Neural progenitor cell (in vitro differentiated cells): ENCODE measurements at regions not wholly inside any gene's neighbourhood (a gene's known extent, or its start where the extent isn't known, plus 50 kb on each side); places are given as distances from the start of the nearest gene placed in this dataset.

Experiments used
- DNase-seq: peaks from one replicate; pipeline ENCODE4 v3.0.0-alpha.2; 2016; ENCODE audit warnings: low spot score
- H2AFZ ChIP-seq: fragments of 200-600 bp; sonication (generic); replicated peaks from 2 replicates; pipeline ENCODE4 v1.6.1; 2016; ENCODE audit warnings: antibody characterized with exemption
- H3F3A ChIP-seq: fragments of 200-600 bp; sonication (generic); 2 replicates; pipeline ENCODE4 v1.6.1; 2016; ENCODE audit warnings: antibody characterized with exemption, low read depth
- H3K27ac ChIP-seq: fragments of 200-600 bp; sonication (generic); 2 replicates; pipeline ENCODE4 v1.5.1; 2016; ENCODE audit warnings: mild to moderate bottlenecking
- H3K27me3 ChIP-seq: fragments of 200-600 bp; sonication (generic); 2 replicates; pipeline ENCODE4 v1.6.1; 2016; ENCODE audit warnings: mild to moderate bottlenecking, moderate library complexity
- H3K36me3 ChIP-seq: fragments of 200-600 bp; sonication (generic); 2 replicates; pipeline ENCODE4 v1.5.1; 2016
- H3K4me1 ChIP-seq: fragments of 200-600 bp; sonication (generic); 2 replicates; pipeline ENCODE4 v1.6.1; 2016; ENCODE audit warnings: mixed run types
- H3K4me2 ChIP-seq: fragments of 200-600 bp; sonication (generic); 2 replicates; pipeline ENCODE4 v1.6.1; 2016
- H3K4me3 ChIP-seq: fragments of 200-600 bp; sonication (generic); 2 replicates; pipeline ENCODE4 v1.5.1; 2016
- H3K79me2 ChIP-seq: fragments of 200-600 bp; sonication (generic); 2 replicates; pipeline ENCODE4 v1.6.1; 2016; ENCODE audit warnings: low read depth
- H3K9ac ChIP-seq: fragments of 200-600 bp; sonication (generic); 2 replicates; pipeline ENCODE4 v1.6.1; 2016
- H3K9me3 ChIP-seq: fragments of 200-600 bp; sonication (generic); 2 replicates; pipeline ENCODE4 v1.5.1; 2016; ENCODE audit warnings: low read depth
- H4K20me1 ChIP-seq: fragments of 200-600 bp; sonication (generic); 2 replicates; pipeline ENCODE4 v1.6.1; 2016; ENCODE audit warnings: low read depth
- H3K27ac Mint-ChIP-seq: 3 replicates; pipeline ENCODE4 v1.8.0; 2021; ENCODE audit warnings: mixed read lengths
- H3K27me3 Mint-ChIP-seq: 2 replicates; pipeline ENCODE4 v1.8.0; 2022; ENCODE audit warnings: low read depth, mild to moderate bottlenecking, inconsistent platforms, moderate library complexity, mixed read lengths; ENCODE audit not compliant: insufficient read depth
- H3K36me3 Mint-ChIP-seq: 3 replicates; pipeline ENCODE4 v1.8.0; 2021; ENCODE audit warnings: mixed read lengths
- H3K4me1 Mint-ChIP-seq: 3 replicates; pipeline ENCODE4 v1.8.0; 2021; ENCODE audit warnings: mixed read lengths
- H3K4me3 Mint-ChIP-seq: 3 replicates; pipeline ENCODE4 v1.8.0; 2021; ENCODE audit warnings: mild to moderate bottlenecking, moderate library complexity, mixed read lengths
- H3K9me3 Mint-ChIP-seq: 3 replicates; pipeline ENCODE4 v1.8.0; 2020; ENCODE audit warnings: mixed read lengths
- EZH2 ChIP-seq: fragments of 200-600 bp; sonication (generic); IDR thresholded peaks from 2 replicates; pipeline ENCODE4 v1.6.1; 2017; ENCODE audit warnings: antibody characterized with exemption, mild to moderate bottlenecking, moderate library complexity
- EZH2phosphoT487 ChIP-seq: fragments of 200-600 bp; sonication (generic); IDR thresholded peaks from 2 replicates; pipeline ENCODE4 v1.6.1; 2017; ENCODE audit warnings: antibody characterized with exemption
- TF ChIP-seq, protein P1 (sequence below): fragments of 200-600 bp; sonication (generic); IDR thresholded peaks from 2 replicates; pipeline ENCODE4 v1.5.1; 2017; ENCODE audit warnings: antibody characterized with exemption, mild to moderate bottlenecking

DNA sequence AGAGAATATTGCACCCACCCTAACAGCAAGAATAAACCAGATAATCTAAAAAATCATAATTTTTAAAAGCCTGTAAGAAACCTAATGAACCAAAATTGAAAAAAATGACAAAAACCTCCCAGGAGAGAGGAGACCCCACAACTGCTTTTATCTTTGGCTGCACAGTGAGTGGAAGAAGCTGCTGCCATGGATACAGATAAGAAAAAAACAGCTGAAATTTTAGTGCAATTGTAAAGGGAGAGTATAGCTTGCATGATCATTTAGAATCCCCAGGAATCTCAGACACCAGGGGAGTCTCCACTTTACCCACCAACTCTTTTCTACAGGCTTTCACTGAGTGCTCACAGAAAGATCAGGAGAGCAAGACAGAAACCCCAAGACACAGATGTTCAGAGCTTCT is 338.1 kb upstream of the NCKAP5 start:
- Histone ChIP-seq H3K9me3 (no peaks in the 10 kb centered on the region), H3K4me2 (no peak overlapping the region), H3K27ac (no peak overlapping the region), H2AFZ (no peak overlapping the region), H3K4me1 (no peaks in the 10 kb centered on the region), H3K27me3 (no peaks in the 10 kb centered on the region), H3K79me2 (no peaks in the 10 kb centered on the region), H3K36me3 (no peaks in the 10 kb centered on the region), H3K4me3 (no peak overlapping the region), H4K20me1 (no peaks in the 10 kb centered on the region), H3F3A (no peaks in the 10 kb centered on the region), H3K9ac (no peak overlapping the region)
- no peak for TF ChIP-seq EZH2phosphoT487
- TF ChIP-seq, protein P1, sequence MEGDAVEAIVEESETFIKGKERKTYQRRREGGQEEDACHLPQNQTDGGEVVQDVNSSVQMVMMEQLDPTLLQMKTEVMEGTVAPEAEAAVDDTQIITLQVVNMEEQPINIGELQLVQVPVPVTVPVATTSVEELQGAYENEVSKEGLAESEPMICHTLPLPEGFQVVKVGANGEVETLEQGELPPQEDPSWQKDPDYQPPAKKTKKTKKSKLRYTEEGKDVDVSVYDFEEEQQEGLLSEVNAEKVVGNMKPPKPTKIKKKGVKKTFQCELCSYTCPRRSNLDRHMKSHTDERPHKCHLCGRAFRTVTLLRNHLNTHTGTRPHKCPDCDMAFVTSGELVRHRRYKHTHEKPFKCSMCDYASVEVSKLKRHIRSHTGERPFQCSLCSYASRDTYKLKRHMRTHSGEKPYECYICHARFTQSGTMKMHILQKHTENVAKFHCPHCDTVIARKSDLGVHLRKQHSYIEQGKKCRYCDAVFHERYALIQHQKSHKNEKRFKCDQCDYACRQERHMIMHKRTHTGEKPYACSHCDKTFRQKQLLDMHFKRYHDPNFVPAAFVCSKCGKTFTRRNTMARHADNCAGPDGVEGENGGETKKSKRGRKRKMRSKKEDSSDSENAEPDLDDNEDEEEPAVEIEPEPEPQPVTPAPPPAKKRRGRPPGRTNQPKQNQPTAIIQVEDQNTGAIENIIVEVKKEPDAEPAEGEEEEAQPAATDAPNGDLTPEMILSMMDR = no peak
- TF ChIP-seq EZH2 = no peak
- Mint-ChIP-seq H3K36me3 (no peaks in the 10 kb centered on the region), H3K9me3 (peaks cover 4% of the 10 kb centered on the region), H3K27ac (no peak overlapping the region), H3K27me3 (no peaks in the 10 kb centered on the region), H3K4me1 (no peaks in the 10 kb centered on the region), H3K4me3 (no peak overlapping the region)
- DNase-seq = no peak

GRCh38 chr2:133906926-133907325 is 338.7 kb upstream of the NCKAP5 start:
- Histone ChIP-seq H3K36me3 (no peaks in the 10 kb centered on the region), H2AFZ (no peak overlapping the region), H3K27ac (no peak overlapping the region), H3K9me3 (no peaks in the 10 kb centered on the region), H3K4me1 (no peaks in the 10 kb centered on the region), H3K27me3 (no peaks in the 10 kb centered on the region), H3K4me3 (no peak overlapping the region), H3K4me2 (no peak overlapping the region), H3K9ac (no peak overlapping the region), H3K79me2 (no peaks in the 10 kb centered on the region), H4K20me1 (no peaks in the 10 kb centered on the region), H3F3A (no peaks in the 10 kb centered on the region)
- no peaks in the 10 kb centered on the region for H3K36me3 Mint-ChIP-seq
- no peak overlapping the region for H3K27ac Mint-ChIP-seq
- no peaks in the 10 kb centered on the region for H3K4me1 Mint-ChIP-seq
- H3K27me3 Mint-ChIP-seq = no peaks in the 10 kb centered on the region
- H3K4me3 Mint-ChIP-seq = no peak overlapping the region
- no peak for DNase-seq
- TF ChIP-seq, protein P1 = no peak
- TF ChIP-seq EZH2phosphoT487 = no peak
- no peak for TF ChIP-seq EZH2
- peaks cover 4% of the 10 kb centered on the region for H3K9me3 Mint-ChIP-seq

DNA sequence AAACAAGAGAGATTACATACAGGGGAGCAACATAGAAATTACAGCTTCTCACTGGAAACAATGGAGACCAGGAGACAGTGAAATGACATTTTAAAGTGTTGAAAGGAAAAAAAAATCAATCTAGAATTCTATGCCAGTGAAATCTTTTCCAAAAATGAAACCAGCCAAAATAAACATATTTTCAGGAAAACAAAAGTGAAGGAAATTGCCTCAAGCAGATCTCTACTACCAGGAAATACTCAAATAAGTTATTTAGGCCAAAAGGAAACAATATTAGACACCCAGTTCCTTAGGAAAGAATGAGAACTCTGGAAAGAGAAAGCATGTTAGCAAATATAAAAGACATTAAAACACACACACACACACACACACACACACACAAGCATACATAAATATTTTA is 339.9 kb upstream of the NCKAP5 start:
- H3K9me3 ChIP-seq = no peaks in the 10 kb centered on the region
- Mint-ChIP-seq H3K27ac (no peak overlapping the region), H3K36me3 (no peaks in the 10 kb centered on the region), H3K4me3 (no peak overlapping the region), H3K27me3 (no peaks in the 10 kb centered on the region), H3K4me1 (no peaks in the 10 kb centered on the region), H3K9me3 (peaks cover 4% of the 10 kb centered on the region)
- no peak overlapping the region for H3K4me3 ChIP-seq
- H4K20me1 ChIP-seq = no peaks in the 10 kb centered on the region
- H3K4me2 ChIP-seq = no peak overlapping the region
- H3K9ac ChIP-seq = no peak overlapping the region
- no peak for DNase-seq
- H3K4me1 ChIP-seq = no peaks in the 10 kb centered on the region
- no peaks in the 10 kb centered on the region for H3K36me3 ChIP-seq
- no peak overlapping the region for H2AFZ ChIP-seq
- H3K27me3 ChIP-seq = no peaks in the 10 kb centered on the region
- H3K27ac ChIP-seq = no peak overlapping the region
- no peaks in the 10 kb centered on the region for H3K79me2 ChIP-seq
- no peaks in the 10 kb centered on the region for H3F3A ChIP-seq
- TF ChIP-seq EZH2 (no peak), EZH2phosphoT487 (no peak)
- TF ChIP-seq, protein P1 = no peak

DNA sequence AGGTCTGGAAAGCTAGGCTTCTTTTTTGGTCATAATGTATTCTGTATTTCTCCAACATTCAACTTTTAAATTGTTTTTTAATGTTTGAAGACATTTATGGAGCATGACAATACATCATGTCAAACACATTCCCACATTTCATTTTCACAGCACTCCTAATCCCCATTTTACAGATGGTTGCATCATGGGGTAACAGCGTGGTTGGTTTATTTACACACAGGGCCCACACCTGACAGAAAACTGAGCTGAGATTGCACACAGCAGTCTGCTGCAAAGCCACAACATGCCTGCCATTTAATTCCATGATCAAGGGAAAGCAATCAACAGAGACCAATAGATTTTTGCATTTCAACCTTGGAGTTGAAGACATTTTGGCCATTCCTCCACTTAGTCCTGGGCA is 335.7 kb upstream of the MGAT5 start:
- Mint-ChIP-seq H3K27ac (no peak overlapping the region), H3K36me3 (no peaks in the 10 kb centered on the region), H3K27me3 (no peaks in the 10 kb centered on the region), H3K4me3 (no peak overlapping the region), H3K4me1 (no peaks in the 10 kb centered on the region), H3K9me3 (no peaks in the 10 kb centered on the region)
- Histone ChIP-seq H3K27me3 (no peaks in the 10 kb centered on the region), H3K79me2 (no peaks in the 10 kb centered on the region), H3K4me3 (no peak overlapping the region), H3K9me3 (no peaks in the 10 kb centered on the region), H3K27ac (no peak overlapping the region), H3K4me1 (no peaks in the 10 kb centered on the region), H3K4me2 (no peak overlapping the region), H3K36me3 (no peaks in the 10 kb centered on the region), H3F3A (no peaks in the 10 kb centered on the region), H4K20me1 (no peaks in the 10 kb centered on the region), H3K9ac (no peak overlapping the region), H2AFZ (no peak overlapping the region)
- no peak for TF ChIP-seq EZH2phosphoT487
- TF ChIP-seq, protein P1 = no peak
- TF ChIP-seq EZH2 = no peak
- DNase-seq = no peak
